ENCODE measurements at regions not wholly inside any gene's neighbourhood (a gene's known extent, or its start where the extent isn't known, plus 50 kb on each side); places are given as distances from the start of the nearest gene placed in this dataset.

GRCh38 chr17:71975331-71975801, 145.5 kb upstream of the SOX9 start:
- DNase-seq (ENCODE audit: low spot score): peak; percentile 37

- peak; percentile 80 for DNase-seq (ENCODE audit: low spot score)
Measured at GRCh38 chr17:71976011-71976649, 144.7 kb upstream of the SOX9 start.

GRCh38 chr17:71978435-71978834, 142.4 kb upstream of the SOX9 start:
- DNase-seq (ENCODE audit: low spot score): no peak

DNA sequence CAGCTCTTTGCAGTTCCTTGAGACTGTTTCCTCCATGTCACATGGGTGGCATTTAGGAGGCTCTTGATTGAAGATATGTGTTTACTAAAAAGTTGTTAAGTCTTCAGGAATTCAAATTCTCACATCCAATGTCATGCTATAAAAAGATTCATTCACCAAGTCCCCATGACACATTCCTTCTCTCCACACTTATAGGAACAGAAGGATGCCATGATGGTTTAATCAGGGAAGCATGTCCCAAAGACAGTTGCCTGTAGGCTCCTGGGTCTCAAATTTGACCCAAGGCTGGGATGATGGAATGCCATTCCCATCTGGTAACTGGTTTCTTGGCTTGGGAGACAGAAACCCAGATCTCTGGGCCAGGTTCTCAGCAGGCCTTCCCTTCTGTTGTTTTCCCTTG, 140.6 kb upstream of the SOX9 start:
- no peak for DNase-seq (ENCODE audit: low spot score)

- no peak for DNase-seq (ENCODE audit: low spot score)
Measured at GRCh38 chr17:71983828-71984227, 137.0 kb upstream of the SOX9 start.

GRCh38 chr17:71985111-71986039, 135.4 kb upstream of the SOX9 start:
- DNase-seq (ENCODE audit: low spot score): no peak

DNA sequence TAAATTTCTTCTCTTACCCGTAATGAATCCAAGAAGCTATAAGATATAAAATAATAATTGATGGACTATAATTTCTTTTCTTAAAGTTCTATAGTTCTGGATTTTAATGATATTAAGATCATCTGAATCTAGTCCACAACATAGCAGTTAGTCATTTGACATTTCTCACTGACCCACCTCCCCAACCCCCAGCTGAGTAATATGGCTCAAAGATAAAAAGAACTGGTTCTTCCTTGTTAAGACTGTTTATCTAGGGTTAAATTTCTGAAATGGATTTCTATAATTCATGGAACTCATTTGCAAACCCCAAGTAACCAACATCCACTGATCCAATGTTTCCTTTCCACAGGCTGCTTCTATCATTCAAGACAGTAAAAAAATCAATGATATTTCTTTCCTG, 133.9 kb upstream of the SOX9 start:
- DNase-seq (ENCODE audit: low spot score): no peak

GRCh38 chr17:71987634-71988033, 133.2 kb upstream of the SOX9 start:
- no peak for DNase-seq (ENCODE audit: low spot score)

GRCh38 chr17:71989117-71989516, 131.7 kb upstream of the SOX9 start:
- no peak for DNase-seq (ENCODE audit: low spot score)

DNA sequence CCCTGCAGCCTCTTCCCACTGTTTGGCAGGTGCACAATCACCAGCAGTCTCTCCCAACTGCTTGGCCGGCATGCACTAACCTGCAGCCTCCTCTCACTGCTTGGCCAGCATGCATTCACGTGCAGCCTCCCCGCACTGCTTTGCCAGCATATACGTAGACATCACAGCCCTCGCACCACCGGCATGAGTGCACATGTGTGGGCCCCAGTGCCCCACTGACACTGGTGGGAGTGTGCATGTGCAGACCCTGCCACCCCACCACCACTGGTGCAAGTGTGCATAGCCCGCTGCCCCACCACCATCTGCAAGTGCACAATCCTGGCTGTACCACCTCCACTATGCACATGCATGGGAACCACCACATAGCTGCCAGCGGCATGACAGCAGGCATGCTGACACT, 127.5 kb upstream of the SOX9 start:
- no peak for DNase-seq (ENCODE audit: low spot score)

DNA sequence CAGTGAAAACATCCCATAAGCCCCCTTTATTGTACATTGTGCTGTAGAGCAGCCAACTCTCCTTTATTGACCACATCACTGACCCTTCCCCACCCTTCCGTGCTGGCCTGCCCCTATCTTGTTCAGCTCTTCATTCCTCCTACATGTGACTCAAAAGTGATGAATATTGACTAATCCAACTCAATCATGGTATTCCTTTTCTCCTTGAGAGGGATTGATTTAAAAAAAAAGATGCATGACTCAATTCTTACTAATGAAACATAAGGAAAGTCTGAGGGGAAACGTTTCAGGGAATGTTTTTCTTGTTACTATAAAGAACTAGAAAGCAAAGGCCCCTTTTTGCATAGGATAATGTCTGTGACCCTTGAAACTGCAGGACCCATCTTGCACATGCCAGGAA, 125.2 kb upstream of the SOX9 start:
- DNase-seq (ENCODE audit: low spot score): no peak

DNA sequence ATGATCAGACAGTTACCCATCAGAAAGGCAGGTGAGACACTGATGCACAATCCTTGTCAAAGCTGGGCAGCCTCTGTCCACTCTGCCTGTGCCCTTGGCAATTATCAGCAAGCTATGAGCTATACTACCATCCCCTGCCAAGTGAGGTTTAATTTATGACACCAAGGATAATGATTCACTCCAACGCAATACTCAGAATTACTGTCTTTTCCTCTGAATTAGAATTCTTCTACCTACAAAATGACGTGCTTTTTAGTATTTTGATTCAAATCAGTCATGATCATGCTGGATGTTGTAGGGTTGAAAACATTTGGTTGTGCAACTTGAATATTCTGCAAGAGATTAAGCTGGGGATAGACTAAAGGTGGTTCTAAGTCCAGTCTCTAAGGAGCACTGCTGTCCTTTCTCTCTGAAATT, 116.8 kb upstream of the SOX9 start:
- DNase-seq (ENCODE audit: low spot score): no peak

DNA sequence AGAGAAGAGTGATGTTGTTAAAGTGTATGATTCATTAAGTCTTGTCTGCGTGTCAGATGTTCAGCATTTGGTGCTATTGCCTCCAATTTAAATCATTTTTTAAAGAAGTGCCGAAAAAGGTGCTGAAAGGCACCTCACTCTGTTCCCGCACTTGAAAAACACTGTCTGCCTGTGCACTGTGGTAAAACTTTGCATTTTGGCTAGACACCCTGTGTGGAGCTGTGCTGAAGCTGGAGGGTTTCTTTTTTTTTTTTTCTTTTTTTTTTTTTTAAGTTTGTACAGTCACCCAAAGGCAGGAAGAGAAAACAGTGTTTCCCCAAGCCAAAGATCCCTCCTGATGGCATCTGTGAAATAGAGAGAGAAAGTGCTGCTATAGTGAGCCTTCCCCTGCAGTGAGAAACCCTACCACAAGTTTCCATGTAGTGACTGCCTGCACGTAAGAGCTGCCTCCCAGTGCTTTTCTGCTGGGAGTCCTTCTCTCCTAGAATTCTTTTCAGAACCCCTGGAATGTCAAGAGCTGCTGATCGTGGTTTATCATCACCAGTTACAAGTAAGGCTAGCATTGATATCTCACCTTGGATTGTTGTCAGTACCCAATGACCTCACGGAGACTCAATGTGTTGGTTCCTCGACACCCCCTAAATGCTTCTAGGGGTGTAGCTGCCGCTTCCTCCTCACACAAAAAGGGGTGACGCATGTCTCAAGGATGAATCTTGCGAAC, 116.0 kb upstream of the SOX9 start:
- no peak for DNase-seq (ENCODE audit: low spot score)

DNA sequence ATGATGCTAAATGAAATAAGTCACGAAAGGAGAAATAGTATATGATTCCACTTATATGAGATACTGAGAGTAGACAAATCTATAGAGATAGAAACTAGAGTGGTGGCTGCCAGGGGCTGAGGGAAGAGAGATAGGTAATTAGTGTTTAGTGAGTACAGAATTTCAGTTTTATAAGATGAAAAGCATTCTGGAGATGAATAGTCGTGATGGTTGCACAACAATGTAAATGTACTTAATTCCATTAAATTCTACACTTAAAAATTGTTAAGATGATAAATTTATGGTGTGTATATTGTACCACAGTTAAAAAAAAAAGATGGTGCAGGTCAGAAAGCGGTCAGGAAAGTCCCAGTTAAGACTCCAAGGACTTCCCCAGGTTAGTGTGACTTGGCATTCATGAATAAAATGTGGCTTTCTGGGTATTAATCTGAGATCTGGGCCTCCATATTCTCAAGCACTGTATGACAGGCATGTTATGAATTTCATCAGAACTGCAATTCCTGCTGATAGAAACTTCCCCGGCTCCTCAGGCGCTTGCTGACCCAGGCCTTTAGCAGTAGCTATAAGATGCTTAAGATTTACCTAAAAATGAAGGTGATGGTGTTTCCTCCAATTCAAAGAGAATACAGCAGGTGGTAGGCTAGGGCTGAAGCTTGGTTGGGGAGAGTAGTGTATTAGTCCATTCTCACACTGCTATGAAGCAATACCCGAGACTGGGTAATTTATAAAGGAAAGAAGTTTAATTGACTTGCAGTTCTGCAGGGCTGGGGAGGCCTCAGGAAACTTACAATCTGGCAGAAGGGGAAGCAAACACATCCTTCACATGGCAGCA, 115.3 kb upstream of the SOX9 start:
- DNase-seq (ENCODE audit: low spot score): no peak

DNA sequence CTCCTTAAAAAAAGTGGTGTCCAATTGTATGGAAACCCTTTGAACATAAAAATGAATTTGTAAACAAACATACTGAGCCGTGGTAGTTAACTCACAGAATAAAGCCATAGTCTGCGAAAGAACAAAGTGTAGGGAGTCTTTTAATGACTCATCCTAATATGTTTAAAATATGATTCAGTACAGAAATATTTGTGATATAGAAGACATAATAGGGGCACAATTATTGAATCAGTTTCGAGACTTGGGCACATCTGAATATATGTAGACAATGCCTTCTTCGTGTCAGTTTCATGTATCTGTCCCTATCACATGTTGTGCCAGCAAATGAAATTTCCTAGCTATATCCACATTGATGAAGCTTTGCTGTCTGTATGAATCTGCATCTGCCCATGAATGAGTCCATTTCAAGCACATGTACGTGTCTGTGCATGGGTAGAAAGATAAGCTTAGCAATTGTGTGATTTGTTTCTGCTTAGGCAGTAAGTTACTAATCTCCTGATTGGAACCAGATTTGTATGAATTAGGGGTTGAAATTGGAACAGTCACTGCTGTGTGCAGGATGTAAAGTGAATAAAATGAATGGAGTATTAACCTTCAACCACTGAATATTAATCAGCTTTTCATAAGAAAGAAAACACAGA, 112.5 kb upstream of the SOX9 start:
- DNase-seq (ENCODE audit: low spot score): no peak

- no peak for DNase-seq (ENCODE audit: low spot score)
Measured at GRCh38 chr17:72011561-72011960, 109.3 kb upstream of the SOX9 start.

GRCh38 chr17:72021417-72022041, 99.3 kb upstream of the SOX9 start:
- DNase-seq (ENCODE audit: low spot score): no peak

DNA sequence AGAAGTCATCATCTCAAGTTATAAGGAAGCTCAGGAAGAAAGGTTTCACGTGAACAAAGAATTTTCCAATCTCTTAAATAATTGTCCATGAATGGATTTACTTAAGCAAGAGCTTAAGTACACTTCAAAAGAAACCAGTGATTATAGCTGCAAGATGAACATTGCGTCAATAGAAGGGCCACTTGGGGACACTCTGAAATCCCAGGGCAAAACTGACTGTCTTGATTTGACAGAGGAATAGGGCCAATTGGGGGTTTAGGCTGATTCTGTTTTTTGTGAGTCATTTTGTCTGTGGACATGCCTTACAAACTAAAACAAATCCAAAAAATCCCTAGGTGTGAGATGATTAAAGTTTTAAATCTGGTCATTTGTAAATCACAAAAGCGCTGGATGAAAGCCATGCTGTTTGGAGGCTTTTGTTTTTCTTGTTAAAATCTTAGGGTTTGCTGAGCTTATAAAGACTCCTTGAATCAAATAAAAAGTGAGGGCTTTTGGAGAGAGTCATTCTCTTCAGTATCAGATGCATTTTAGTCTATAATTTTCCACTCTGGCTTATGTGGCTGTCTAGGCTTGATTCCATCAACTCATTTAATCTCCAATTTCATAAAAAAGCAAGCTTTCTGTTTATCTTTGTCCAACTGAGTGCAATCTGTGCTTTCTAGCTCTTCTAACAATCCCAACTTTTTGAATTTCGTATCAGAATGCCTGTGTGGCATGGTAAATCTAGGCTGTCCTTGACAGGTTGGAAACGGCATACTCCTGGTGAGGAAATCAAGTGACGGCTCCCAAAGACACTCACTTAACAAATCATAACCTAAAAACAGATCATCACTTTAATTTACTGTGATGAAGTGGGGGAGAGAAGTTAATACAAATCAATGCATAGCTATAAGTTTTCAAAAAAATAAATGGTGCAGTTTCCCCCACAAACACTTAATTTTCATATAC, 98.2 kb upstream of the SOX9 start:
- no peak for DNase-seq (ENCODE audit: low spot score)

- DNase-seq (ENCODE audit: low spot score): no peak
Measured at GRCh38 chr17:72024457-72024856, 96.4 kb upstream of the SOX9 start.

- no peak for DNase-seq (ENCODE audit: low spot score)
Measured at GRCh38 chr17:72025113-72025512, 95.7 kb upstream of the SOX9 start.
